ENCODE measurements at regions not wholly inside any gene's neighbourhood (a gene's known extent, or its start where the extent isn't known, plus 50 kb on each side); places are given as distances from the start of the nearest gene placed in this dataset.

DNA sequence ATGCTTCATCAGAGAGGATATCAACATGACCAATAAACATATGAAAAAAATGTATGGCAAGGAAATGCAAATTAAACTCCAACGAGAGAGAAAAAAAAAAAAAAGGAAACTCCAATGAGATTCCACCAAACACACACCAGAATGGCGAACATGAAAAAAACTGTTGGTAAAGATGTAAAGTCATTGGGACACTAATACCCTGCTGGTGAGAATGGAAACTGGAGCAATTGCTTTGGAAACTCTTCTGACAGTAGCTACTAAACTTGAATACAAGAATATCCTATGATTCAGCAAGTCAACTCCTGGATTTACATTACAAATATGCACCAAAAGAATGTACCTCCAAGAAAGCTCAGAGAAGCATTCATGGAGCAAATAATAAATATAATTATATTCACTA lies 260.7 kb upstream of the ECI2 start:
- TF ChIP-seq, protein P1, sequence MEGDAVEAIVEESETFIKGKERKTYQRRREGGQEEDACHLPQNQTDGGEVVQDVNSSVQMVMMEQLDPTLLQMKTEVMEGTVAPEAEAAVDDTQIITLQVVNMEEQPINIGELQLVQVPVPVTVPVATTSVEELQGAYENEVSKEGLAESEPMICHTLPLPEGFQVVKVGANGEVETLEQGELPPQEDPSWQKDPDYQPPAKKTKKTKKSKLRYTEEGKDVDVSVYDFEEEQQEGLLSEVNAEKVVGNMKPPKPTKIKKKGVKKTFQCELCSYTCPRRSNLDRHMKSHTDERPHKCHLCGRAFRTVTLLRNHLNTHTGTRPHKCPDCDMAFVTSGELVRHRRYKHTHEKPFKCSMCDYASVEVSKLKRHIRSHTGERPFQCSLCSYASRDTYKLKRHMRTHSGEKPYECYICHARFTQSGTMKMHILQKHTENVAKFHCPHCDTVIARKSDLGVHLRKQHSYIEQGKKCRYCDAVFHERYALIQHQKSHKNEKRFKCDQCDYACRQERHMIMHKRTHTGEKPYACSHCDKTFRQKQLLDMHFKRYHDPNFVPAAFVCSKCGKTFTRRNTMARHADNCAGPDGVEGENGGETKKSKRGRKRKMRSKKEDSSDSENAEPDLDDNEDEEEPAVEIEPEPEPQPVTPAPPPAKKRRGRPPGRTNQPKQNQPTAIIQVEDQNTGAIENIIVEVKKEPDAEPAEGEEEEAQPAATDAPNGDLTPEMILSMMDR (IDR thresholded peaks at IDR 0.05; ENCODE audit: borderline replicate concordance, control extremely low read depth, extremely low read depth, insufficient read depth, missing control alignments): no peak
- in situ Hi-C loops (cut with MboI; ENCODE audit: low sequenced_read_pairs, unreplicated experiment): no loop called here

GRCh38 chr6:4395386-4395785 lies 260.0 kb upstream of the ECI2 start:
- in situ Hi-C loops (cut with MboI; ENCODE audit: low sequenced_read_pairs, unreplicated experiment): no loop called here
- TF ChIP-seq, protein P1 (IDR thresholded peaks at IDR 0.05; ENCODE audit: borderline replicate concordance, control extremely low read depth, extremely low read depth, insufficient read depth, missing control alignments): no peak
- DNase-seq (ENCODE audit: low spot score): no peak

More for the DNA sequence above, 260.7 kb upstream of the ECI2 start:
- DNase-seq (ENCODE audit: low spot score): no peak

- no peak for DNase-seq (ENCODE audit: low spot score)
- in situ Hi-C loops (cut with MboI; ENCODE audit: low sequenced_read_pairs, unreplicated experiment): no loop called here
Measured at GRCh38 chr6:4394786-4395185, 259.4 kb upstream of the ECI2 start.

GRCh38 chr6:4388675-4389074 lies 253.3 kb upstream of the ECI2 start:
- in situ Hi-C loops (cut with MboI; ENCODE audit: low sequenced_read_pairs, unreplicated experiment): no loop called here
- TF ChIP-seq, protein P1 (IDR thresholded peaks at IDR 0.05; ENCODE audit: borderline replicate concordance, control extremely low read depth, extremely low read depth, insufficient read depth, missing control alignments): no peak
- no peak for DNase-seq (ENCODE audit: low spot score)

More at GRCh38 chr6:4394786-4395185, 259.4 kb upstream of the ECI2 start:
- TF ChIP-seq, protein P1 (IDR thresholded peaks at IDR 0.05; ENCODE audit: borderline replicate concordance, control extremely low read depth, extremely low read depth, insufficient read depth, missing control alignments): no peak

- no peak for DNase-seq (ENCODE audit: low spot score)
- TF ChIP-seq, protein P1 (IDR thresholded peaks at IDR 0.05; ENCODE audit: borderline replicate concordance, control extremely low read depth, extremely low read depth, insufficient read depth, missing control alignments): no peak
- in situ Hi-C loops (cut with MboI; ENCODE audit: low sequenced_read_pairs, unreplicated experiment): no loop called here
Measured at GRCh38 chr6:4384656-4385055, 249.3 kb upstream of the ECI2 start.

GRCh38 chr6:4383910-4384638 lies 248.7 kb upstream of the ECI2 start:
- in situ Hi-C loops (cut with MboI; ENCODE audit: low sequenced_read_pairs, unreplicated experiment): no loop called here
- TF ChIP-seq, protein P1 (IDR thresholded peaks at IDR 0.05; ENCODE audit: borderline replicate concordance, control extremely low read depth, extremely low read depth, insufficient read depth, missing control alignments): no peak
- no peak for DNase-seq (ENCODE audit: low spot score)
